Ovary (tissue), 7 donors: ENCODE measurements at regions not wholly inside any gene's neighbourhood (a gene's known extent, or its start where the extent isn't known, plus 50 kb on each side); places are given as distances from the start of the nearest gene placed in this dataset.
A peak's percentile ranks its signal among the peaks of the same experiment; 100 is the strongest.

Experiments
- DNase-seq, 5 donors: peaks; one replicate each; pipeline ENCODE4 v3.0.0-alpha.2; 2019 to 2020
- H3K27ac ChIP-seq, 2 donors: fragments of 200-600 bp; one replicate each; pipeline versions ENCODE4 v1.5.1 to v1.8.0; 2019 to 2022
- H3K27me3 ChIP-seq: fragments of 200-600 bp; one replicate; pipeline ENCODE4 v1.8.0; 2022
- H3K36me3 ChIP-seq: fragments of 200-600 bp; sonication (generic); one replicate; pipeline ENCODE4 v1.5.1; 2019
- H3K4me1 ChIP-seq: one replicate; pipeline ENCODE4 v1.8.1; 2013; ENCODE audit warnings: mild to moderate bottlenecking, moderate library complexity; ENCODE audit not compliant: insufficient read depth
- H3K4me3 ChIP-seq: fragments of 200-600 bp; sonication (generic); one replicate; pipeline ENCODE4 v1.5.1; 2017
- H3K9me3 ChIP-seq, 2 donors: fragments of 200-600 bp in 1 of 2; sonication (generic) in 1 of 2; one replicate each; pipeline versions ENCODE4 v1.5.1 to v1.8.1; 2013 to 2019; ENCODE audit warnings: mild to moderate bottlenecking in 1 of 2, moderate library complexity in 1 of 2
- CTCF ChIP-seq, 3 donors: fragments of 450-650 bp in 2 of 3; fragments of 200-600 bp in 1 of 3; IDR thresholded peaks; one replicate each; pipeline versions ENCODE4 v1.5.1 to v1.8.0; 2016 to 2022; ENCODE audit warnings: antibody characterized with exemption in 3 of 3, mild to moderate bottlenecking in 1 of 3
- EP300 ChIP-seq: sonication (generic); formaldehyde crosslinking; IDR thresholded peaks from one replicate; pipeline ENCODE4 v1.6.1; 2017; ENCODE audit warnings: antibody characterized with exemption
- POLR2A ChIP-seq: fragments of 450-650 bp; IDR thresholded peaks from one replicate; pipeline ENCODE4 v1.6.1; 2017; ENCODE audit warnings: antibody characterized with exemption, mild to moderate bottlenecking, moderate library complexity
- WGBS, 3 donors: extraction: QIAGEN DNeasy Blood & Tissue Kit in 1 of 3; methylation state at CpG; one replicate each; pipeline versions ENCODE4 v1.1.5 to v1.1.7; 2013 to 2017; 5-methylcytosine and 5-hydroxymethylcytosine counted together
- intact Hi-C, 4 donors: fragments of 100-400 bp; cut with DNase I; formaldehyde crosslinking; loops; one replicate each; pipeline versions ENCODE4 v1.11.0 to v1.15.1; 2022 to 2023
- donor health status: DM: no; HTN: no; CAD: no; lungs with moderate emphysema.
- donor health status: DM: no; HTN: no; CAD: no.
- donor health status: Bipolar disorder and iron deficiency.
- donor health status: DM: no; HTN: no; CAD: no.
- donor health status: DM: yes; HTN: yes; CAD: no.

GRCh38 chr15:98398886-98399285, 249.5 kb upstream of the IGF1R start:
- Histone ChIP-seq H3K4me3 (no peak overlapping the region), H3K9me3 (no peaks in the 10 kb centered on the region), H3K4me1 (no peaks in the 10 kb centered on the region), H3K36me3 (no peaks in the 10 kb centered on the region), H3K27ac (no peak overlapping the region), H3K27me3 (no peaks in the 10 kb centered on the region)
- WGBS, 3 donors: 81 to 89% (median 84%) methylated on average over 4 of the region's 4 CpGs
- no peak for DNase-seq
- TF ChIP-seq POLR2A (no peak), CTCF (IDR thresholded peaks at IDR 0.05) (no peak)
- intact Hi-C loops: no loop called here

- TF ChIP-seq CTCF (IDR thresholded peaks at IDR 0.05): no peak
- no peak for TF ChIP-seq POLR2A
- no peak for TF ChIP-seq EP300
- Histone ChIP-seq H3K27me3 (no peaks in the 10 kb centered on the region), H3K27ac (no peak overlapping the region), H3K4me1 (no peaks in the 10 kb centered on the region), H3K36me3 (no peaks in the 10 kb centered on the region), H3K9me3 (no peaks in the 10 kb centered on the region), H3K4me3 (no peak overlapping the region)
- 66 to 83% (median 66%) methylated on average over 2 of the region's 2 CpGs for WGBS, 3 donors
- no peak for DNase-seq
- intact Hi-C loops: no loop called here
These were observed 248.2 kb upstream of the IGF1R start for GRCh38 chr15:98400120-98400519.

DNA sequence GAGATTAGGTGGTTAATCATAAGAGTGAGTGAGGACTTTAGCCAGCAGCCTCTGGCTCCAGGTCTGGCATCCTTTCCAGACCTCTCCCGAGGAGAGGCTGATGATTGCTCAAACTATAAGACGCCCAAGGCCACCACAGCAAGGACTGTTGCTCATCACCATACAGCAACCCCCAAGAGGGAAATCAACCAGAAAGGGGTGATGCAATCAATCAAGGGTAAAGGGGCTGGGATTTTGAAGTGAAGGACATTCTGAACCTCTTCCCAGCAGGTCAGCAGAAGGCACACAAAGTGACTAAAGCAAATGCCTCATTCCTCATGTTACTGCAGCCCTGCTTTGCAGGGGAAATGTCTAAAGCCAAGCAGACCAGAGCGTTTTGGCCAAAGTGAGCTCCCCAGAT, 247.3 kb upstream of the IGF1R start:
- WGBS, 3 donors: 21 to 44% (median 26%) methylated on average over 3 of the region's 3 CpGs
- Histone ChIP-seq H3K27ac (no peak overlapping the region), H3K4me1 (no peaks in the 10 kb centered on the region), H3K27me3 (no peaks in the 10 kb centered on the region), H3K4me3 (no peak overlapping the region), H3K9me3 (no peaks in the 10 kb centered on the region), H3K36me3 (no peaks in the 10 kb centered on the region)
- intact Hi-C loops: no loop called here
- TF ChIP-seq CTCF (IDR thresholded peaks at IDR 0.05) (no peak), EP300 (no peak), POLR2A (no peak)
- peak in 1 of 5 donors; percentile 50 for DNase-seq

DNA sequence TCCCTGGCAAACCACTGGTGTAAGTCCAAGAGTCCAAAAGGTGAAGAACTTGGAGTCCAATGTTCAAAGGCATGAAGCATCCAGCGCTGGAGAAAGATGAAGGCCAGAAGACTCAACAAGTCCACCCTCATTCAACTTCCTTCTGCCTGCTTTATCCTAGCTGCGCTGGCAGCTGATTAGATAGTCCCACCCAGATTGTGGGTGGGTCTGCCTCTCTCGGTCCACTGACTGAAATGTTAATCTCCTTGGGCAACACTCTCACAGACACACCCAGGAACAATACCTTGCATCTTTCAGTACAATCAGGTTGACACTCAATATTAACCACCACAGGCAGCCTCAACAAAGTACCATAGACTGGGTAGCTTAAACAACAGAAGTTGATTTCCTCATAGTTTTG, 245.9 kb upstream of the IGF1R start:
- intact Hi-C loops: no loop called here
- DNase-seq: no peak
- TF ChIP-seq CTCF (IDR thresholded peaks at IDR 0.05) (no peak), POLR2A (no peak), EP300 (no peak)
- Histone ChIP-seq H3K4me1 (no peaks in the 10 kb centered on the region), H3K9me3 (no peaks in the 10 kb centered on the region), H3K27me3 (no peaks in the 10 kb centered on the region), H3K27ac (no peak overlapping the region), H3K36me3 (no peaks in the 10 kb centered on the region), H3K4me3 (no peak overlapping the region)
- whole genome bisulfite sequencing, 3 donors: 73 to 82% (median 75%) methylated on average over 3 of the region's 3 CpGs

DNA sequence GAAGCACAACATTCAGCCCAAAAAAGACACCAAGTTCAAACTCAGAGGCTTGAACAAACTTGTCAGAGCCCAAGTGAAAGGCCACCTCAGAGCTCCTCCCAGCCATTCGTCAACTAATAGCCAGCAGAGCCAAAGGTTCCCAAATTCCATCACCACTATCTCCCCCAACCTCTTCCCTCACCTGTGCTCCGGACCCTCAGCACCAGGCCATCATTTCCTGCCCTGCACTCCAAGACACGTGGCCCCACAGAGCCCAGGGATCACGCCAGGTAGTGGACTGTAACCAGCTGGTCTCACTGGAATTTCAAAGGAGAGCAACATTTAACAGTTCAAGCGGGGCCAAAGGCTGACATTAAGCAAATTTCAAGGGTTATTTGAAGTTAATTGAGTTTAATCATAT, 245.2 kb upstream of the IGF1R start:
- intact Hi-C loops: no loop called here
- WGBS, 3 donors: 78 to 82% (median 80%) methylated on average over 5 of the region's 5 CpGs
- no peaks in the 10 kb centered on the region for H3K9me3 ChIP-seq
- no peaks in the 10 kb centered on the region for H3K27me3 ChIP-seq
- no peak for TF ChIP-seq POLR2A
- no peak for TF ChIP-seq CTCF (IDR thresholded peaks at IDR 0.05)
- TF ChIP-seq EP300: no peak
- H3K4me3 ChIP-seq: no peak overlapping the region
- no peaks in the 10 kb centered on the region for H3K36me3 ChIP-seq
- H3K4me1 ChIP-seq: no peaks in the 10 kb centered on the region
- no peak overlapping the region for H3K27ac ChIP-seq
- no peak for DNase-seq
